ENCODE measurements at regions not wholly inside any gene's neighbourhood (a gene's known extent, or its start where the extent isn't known, plus 50 kb on each side); places are given as distances from the start of the nearest gene placed in this dataset.

- Histone ChIP-seq H3K4me3 (ENCODE audit: low read length) (no peak overlapping the region), H3K4me1 (ENCODE audit: control insufficient read depth, insufficient read depth, low read length) (no peaks in the 10 kb centered on the region), H3K36me3 (ENCODE audit: control insufficient read depth, insufficient read depth, low read length) (peaks cover 7% of the 10 kb centered on the region), H3K9me3 (ENCODE audit: control insufficient read depth, low read depth, low read length) (no peaks in the 10 kb centered on the region), H3K27ac (ENCODE audit: low read length) (no peak overlapping the region), H3K27me3 (ENCODE audit: control insufficient read depth, insufficient read depth, low read length) (no peaks in the 10 kb centered on the region)
- no peak for DNase-seq
- WGBS (ENCODE audit: insufficient coverage, low lambda C conversion rate), result 86% methylated on average over 1 of the region's 2 CpGs
These were observed 144.1 kb downstream of the NOC3L start for GRCh38 chr10:94218493-94219183.

DNA sequence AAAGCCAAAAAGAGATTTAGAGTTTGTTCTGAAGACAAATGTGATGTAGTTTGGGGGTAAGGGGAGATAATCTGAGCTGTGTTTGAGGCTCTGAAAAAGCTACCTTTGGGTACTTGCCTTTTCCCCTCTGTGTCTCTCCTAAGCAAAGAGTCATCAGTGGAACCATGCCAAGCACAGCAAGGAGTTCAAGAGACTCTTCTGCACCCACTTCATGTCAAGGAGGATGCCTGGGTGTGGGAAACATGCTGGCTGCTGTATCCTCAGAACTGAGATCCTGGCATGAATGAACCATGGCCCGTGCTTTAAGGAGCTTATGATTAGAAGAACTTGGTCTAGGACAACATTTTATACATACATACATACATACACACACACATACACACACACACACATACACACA lies 142.9 kb downstream of the NOC3L start:
- no peaks in the 10 kb centered on the region for H3K9me3 ChIP-seq (ENCODE audit: control insufficient read depth, low read depth, low read length)
- H3K4me3 ChIP-seq (ENCODE audit: low read length), result no peak overlapping the region
- peaks cover 7% of the 10 kb centered on the region for H3K36me3 ChIP-seq (ENCODE audit: control insufficient read depth, insufficient read depth, low read length)
- no CpG with 5 or more reads among the region's 1 CpG for WGBS (ENCODE audit: insufficient coverage, low lambda C conversion rate)
- H3K4me1 ChIP-seq (ENCODE audit: control insufficient read depth, insufficient read depth, low read length), result no peaks in the 10 kb centered on the region
- H3K27me3 ChIP-seq (ENCODE audit: control insufficient read depth, insufficient read depth, low read length), result no peaks in the 10 kb centered on the region
- H3K27ac ChIP-seq (ENCODE audit: low read length), result no peak overlapping the region
- no peak for DNase-seq

GRCh38 chr10:94220717-94221116 lies 142.0 kb downstream of the NOC3L start:
- Histone ChIP-seq H3K4me3 (ENCODE audit: low read length) (no peak overlapping the region), H3K9me3 (ENCODE audit: control insufficient read depth, low read depth, low read length) (no peaks in the 10 kb centered on the region), H3K27ac (ENCODE audit: low read length) (no peak overlapping the region), H3K36me3 (ENCODE audit: control insufficient read depth, insufficient read depth, low read length) (peaks cover 7% of the 10 kb centered on the region), H3K27me3 (ENCODE audit: control insufficient read depth, insufficient read depth, low read length) (no peaks in the 10 kb centered on the region), H3K4me1 (ENCODE audit: control insufficient read depth, insufficient read depth, low read length) (no peaks in the 10 kb centered on the region)
- DNase-seq, result no peak
- WGBS (ENCODE audit: insufficient coverage, low lambda C conversion rate), result no CpG with 5 or more reads among the region's 8 CpGs

- H3K9me3 ChIP-seq (ENCODE audit: control insufficient read depth, low read depth, low read length), result no peaks in the 10 kb centered on the region
- no peak for DNase-seq
- WGBS (ENCODE audit: insufficient coverage, low lambda C conversion rate), result 100% methylated on average over 1 of the region's 5 CpGs
These were observed 138.9 kb downstream of the NOC3L start for GRCh38 chr10:94223702-94224370.

DNA sequence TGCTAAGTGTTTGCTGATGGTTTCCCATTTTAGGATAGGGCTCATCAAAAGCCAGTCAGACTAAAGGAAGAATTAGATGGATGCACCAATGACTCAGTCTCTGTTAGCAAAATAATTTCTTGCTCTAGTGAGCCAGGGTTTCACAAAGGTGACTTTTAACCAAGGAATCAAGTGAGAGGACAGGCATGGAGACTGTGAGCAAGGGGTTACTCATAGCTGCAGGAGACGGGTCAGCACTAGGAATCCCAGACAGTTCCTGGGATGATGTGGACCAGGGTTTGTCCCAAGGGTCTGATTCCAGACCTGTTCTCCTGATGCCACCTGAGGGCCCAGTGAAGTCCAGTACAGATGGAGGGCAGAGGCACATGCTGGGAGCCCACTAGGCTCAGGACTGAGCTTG lies 138.1 kb downstream of the NOC3L start:
- Histone ChIP-seq H3K36me3 (ENCODE audit: control insufficient read depth, insufficient read depth, low read length) (peaks cover 16% of the 10 kb centered on the region), H3K27me3 (ENCODE audit: control insufficient read depth, insufficient read depth, low read length) (no peaks in the 10 kb centered on the region), H3K4me1 (ENCODE audit: control insufficient read depth, insufficient read depth, low read length) (no peaks in the 10 kb centered on the region), H3K27ac (ENCODE audit: low read length) (no peak overlapping the region), H3K9me3 (ENCODE audit: control insufficient read depth, low read depth, low read length) (no peaks in the 10 kb centered on the region), H3K4me3 (ENCODE audit: low read length) (no peak overlapping the region)
- no CpG with 5 or more reads among the region's 1 CpG for WGBS (ENCODE audit: insufficient coverage, low lambda C conversion rate)
- DNase-seq, result no peak

More at GRCh38 chr10:94223702-94224370, 138.9 kb downstream of the NOC3L start:
- Histone ChIP-seq H3K4me1 (ENCODE audit: control insufficient read depth, insufficient read depth, low read length) (no peaks in the 10 kb centered on the region), H3K27ac (ENCODE audit: low read length) (no peak overlapping the region), H3K36me3 (ENCODE audit: control insufficient read depth, insufficient read depth, low read length) (peaks cover 15% of the 10 kb centered on the region), H3K27me3 (ENCODE audit: control insufficient read depth, insufficient read depth, low read length) (no peaks in the 10 kb centered on the region), H3K4me3 (ENCODE audit: low read length) (no peak overlapping the region)

DNA sequence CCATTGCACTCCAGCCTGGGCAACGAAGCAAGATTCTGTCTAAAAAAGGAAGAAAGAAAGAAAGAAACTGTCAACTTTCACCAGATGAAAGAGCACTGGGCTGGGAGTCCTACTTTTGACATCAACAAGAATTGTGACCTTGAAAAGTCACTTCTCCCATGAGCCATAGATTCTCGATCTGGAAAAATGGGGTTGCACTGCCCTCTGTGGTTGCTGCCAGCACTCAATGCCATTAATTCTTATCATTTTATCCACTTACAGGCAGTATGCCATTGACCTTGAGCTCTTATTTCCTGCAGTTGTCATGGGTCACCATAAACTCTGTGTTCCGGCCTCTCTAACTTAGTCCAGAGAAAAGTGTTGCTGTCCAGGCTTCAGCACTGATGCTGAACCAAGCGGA lies 137.2 kb downstream of the NOC3L start:
- Histone ChIP-seq H3K27me3 (ENCODE audit: control insufficient read depth, insufficient read depth, low read length) (no peaks in the 10 kb centered on the region), H3K27ac (ENCODE audit: low read length) (no peak overlapping the region), H3K4me3 (ENCODE audit: low read length) (no peak overlapping the region), H3K9me3 (ENCODE audit: control insufficient read depth, low read depth, low read length) (no peaks in the 10 kb centered on the region), H3K4me1 (ENCODE audit: control insufficient read depth, insufficient read depth, low read length) (no peaks in the 10 kb centered on the region), H3K36me3 (ENCODE audit: control insufficient read depth, insufficient read depth, low read length) (peaks cover 16% of the 10 kb centered on the region)
- WGBS (ENCODE audit: insufficient coverage, low lambda C conversion rate), result no CpG with 5 or more reads among the region's 4 CpGs
- no peak for DNase-seq

DNA sequence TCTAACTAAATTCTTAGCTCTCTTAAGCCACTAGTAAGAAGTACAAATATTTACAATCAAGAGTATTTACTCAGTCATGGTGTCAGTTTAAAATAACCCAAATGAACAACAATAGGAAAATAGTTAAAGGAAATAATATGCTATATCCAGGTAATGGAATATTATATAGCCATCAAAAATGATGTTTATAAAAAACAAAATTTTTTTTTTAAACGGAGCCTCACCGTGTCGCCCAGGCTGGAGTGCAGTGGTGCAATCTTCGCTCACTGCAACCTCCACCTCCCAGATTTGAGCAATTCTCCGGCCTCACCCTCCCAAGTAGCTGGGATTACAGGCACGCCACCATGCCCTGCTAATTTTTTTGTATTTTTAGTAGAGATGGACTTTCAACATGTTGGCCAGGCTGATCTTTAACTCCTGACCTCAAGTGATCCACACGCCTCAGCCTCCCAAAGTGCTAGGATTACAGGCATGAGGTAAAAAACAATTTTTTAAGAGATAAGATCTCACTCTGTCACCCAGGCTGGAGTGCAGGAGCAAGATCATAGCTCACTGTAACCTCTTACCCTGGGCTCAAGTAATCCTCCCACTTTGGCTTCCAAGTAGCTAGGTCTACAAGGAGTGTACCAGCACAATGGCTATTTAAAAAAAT lies 132.5 kb downstream of the NOC3L start:
- no peaks in the 10 kb centered on the region for H3K27me3 ChIP-seq (ENCODE audit: control insufficient read depth, insufficient read depth, low read length)
- H3K36me3 ChIP-seq (ENCODE audit: control insufficient read depth, insufficient read depth, low read length), result peaks cover 29% of the 10 kb centered on the region
- H3K4me3 ChIP-seq (ENCODE audit: low read length), result no peak overlapping the region
- no peaks in the 10 kb centered on the region for H3K9me3 ChIP-seq (ENCODE audit: control insufficient read depth, low read depth, low read length)
- H3K27ac ChIP-seq (ENCODE audit: low read length), result no peak overlapping the region
- no peak for DNase-seq
- no peaks in the 10 kb centered on the region for H3K4me1 ChIP-seq (ENCODE audit: control insufficient read depth, insufficient read depth, low read length)
- WGBS (ENCODE audit: insufficient coverage, low lambda C conversion rate), result no CpG with 5 or more reads among the region's 7 CpGs

- DNase-seq, result no peak
- Histone ChIP-seq H3K4me1 (ENCODE audit: control insufficient read depth, insufficient read depth, low read length) (no peaks in the 10 kb centered on the region), H3K27ac (ENCODE audit: low read length) (no peak overlapping the region), H3K27me3 (ENCODE audit: control insufficient read depth, insufficient read depth, low read length) (no peaks in the 10 kb centered on the region), H3K4me3 (ENCODE audit: low read length) (no peak overlapping the region), H3K36me3 (ENCODE audit: control insufficient read depth, insufficient read depth, low read length) (peaks cover 28% of the 10 kb centered on the region), H3K9me3 (ENCODE audit: control insufficient read depth, low read depth, low read length) (no peaks in the 10 kb centered on the region)
- no CpG with 5 or more reads among the region's 2 CpGs for WGBS (ENCODE audit: insufficient coverage, low lambda C conversion rate)
These were observed 129.9 kb downstream of the NOC3L start for GRCh38 chr10:94232711-94233383.

- Histone ChIP-seq H3K27ac (ENCODE audit: low read length) (no peak overlapping the region), H3K36me3 (ENCODE audit: control insufficient read depth, insufficient read depth, low read length) (peaks cover 22% of the 10 kb centered on the region), H3K27me3 (ENCODE audit: control insufficient read depth, insufficient read depth, low read length) (no peaks in the 10 kb centered on the region), H3K4me3 (ENCODE audit: low read length) (no peak overlapping the region), H3K9me3 (ENCODE audit: control insufficient read depth, low read depth, low read length) (no peaks in the 10 kb centered on the region), H3K4me1 (ENCODE audit: control insufficient read depth, insufficient read depth, low read length) (no peaks in the 10 kb centered on the region)
- 100% methylated on average over 1 of the region's 1 CpG for WGBS (ENCODE audit: insufficient coverage, low lambda C conversion rate)
- DNase-seq, result no peak
These were observed 127.3 kb downstream of the NOC3L start for GRCh38 chr10:94235461-94235860.

DNA sequence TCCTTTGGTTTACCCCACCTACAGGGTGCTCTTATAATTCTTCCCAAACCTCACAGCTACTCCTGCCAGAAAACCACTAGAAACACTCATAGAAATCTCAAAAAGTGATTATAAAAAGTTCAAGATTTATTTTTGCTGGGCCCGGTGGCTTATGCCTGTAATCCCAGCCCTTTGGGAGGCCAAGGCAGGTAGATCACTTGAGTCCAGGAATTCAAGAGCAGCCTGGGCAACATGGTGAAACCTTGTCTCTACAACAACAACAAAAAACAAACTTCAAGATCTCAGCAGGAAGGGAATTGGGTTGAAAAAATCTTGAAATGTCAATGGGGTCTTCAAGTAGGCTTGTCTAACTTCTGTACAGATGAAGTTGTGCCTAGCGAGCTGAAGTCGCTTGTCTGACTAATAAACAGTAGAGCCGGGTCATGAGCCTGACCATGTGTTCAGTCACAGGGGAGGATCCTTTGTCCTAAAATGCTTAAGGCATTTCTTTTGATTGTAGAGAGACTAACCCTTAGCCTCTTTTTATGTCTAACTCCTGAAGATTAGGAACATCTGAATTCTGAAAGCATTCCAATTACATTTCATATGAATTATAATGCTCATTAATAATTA lies 124.6 kb downstream of the NOC3L start:
- Histone ChIP-seq H3K9me3 (ENCODE audit: control insufficient read depth, low read depth, low read length) (no peaks in the 10 kb centered on the region), H3K27ac (ENCODE audit: low read length) (no peak overlapping the region), H3K27me3 (ENCODE audit: control insufficient read depth, insufficient read depth, low read length) (no peaks in the 10 kb centered on the region), H3K36me3 (ENCODE audit: control insufficient read depth, insufficient read depth, low read length) (peaks cover 16% of the 10 kb centered on the region), H3K4me1 (ENCODE audit: control insufficient read depth, insufficient read depth, low read length) (no peaks in the 10 kb centered on the region), H3K4me3 (ENCODE audit: low read length) (no peak overlapping the region)
- no peak for DNase-seq
- WGBS (ENCODE audit: insufficient coverage, low lambda C conversion rate), result no CpG with 5 or more reads among the region's 4 CpGs
